ENCODE measurements at regions not wholly inside any gene's neighbourhood (a gene's known extent, or its start where the extent isn't known, plus 50 kb on each side); places are given as distances from the start of the nearest gene placed in this dataset.

GRCh38 chr5:89869346-89869745, 540.2 kb downstream of the CETN3 start:
- Histone ChIP-seq H3K4me3 (replicated peaks in 1 of 3; ENCODE audit: insufficient read depth in 1 of 3, low read depth in 1 of 3, low read length in 3 of 3) (no peak overlapping the region), H3K4me1 (ENCODE audit: control insufficient read depth, extremely low read depth, insufficient read depth, low read length) (no peaks in the 10 kb centered on the region), H3K9me3 (replicated peaks; ENCODE audit: control insufficient read depth, insufficient read depth, low read length) (no peaks in the 10 kb centered on the region), H3K27me3 (ENCODE audit: control insufficient read depth in 2 of 2, insufficient read depth in 2 of 2, low read length in 2 of 2) (no peaks in the 10 kb centered on the region), H3K9me1 (replicated peaks; ENCODE audit: control insufficient read depth, extremely low read depth, insufficient read depth, low read length) (no peaks in the 10 kb centered on the region), H3K79me2 (ENCODE audit: control insufficient read depth, insufficient read depth, low read length) (no peaks in the 10 kb centered on the region), H3K4me2 (ENCODE audit: insufficient read depth, low read length) (no peak overlapping the region), H3K36me3 (ENCODE audit: control insufficient read depth in 2 of 2, extremely low read depth in 1 of 2, insufficient read depth in 2 of 2, low read length in 2 of 2) (no peaks in the 10 kb centered on the region), H3K9ac (replicated peaks; ENCODE audit: extremely low read depth, insufficient read depth, low read length) (no peak overlapping the region), H3K27ac (ENCODE audit: insufficient read depth, low read depth, low read length) (no peak overlapping the region), H4K20me1 (replicated peaks; ENCODE audit: control insufficient read depth, extremely low read depth, insufficient read depth, low read length) (no peaks in the 10 kb centered on the region), H2AFZ (ENCODE audit: low read depth, low read length) (no peak overlapping the region)
- POLR2A ChIA-PET, result no interaction called here
- dilution Hi-C loops (cut with MboI; ENCODE audit: extremely low pct_ligation_motif_present, low sequenced_read_pairs) (no loop called here), intact Hi-C loops (cut with micrococcal nuclease) (no loop called here)
- TF ChIP-seq POLR2A (IDR thresholded peaks at IDR 0.05; ENCODE audit: low read depth, low read length) (no peak), GATA2 (IDR thresholded peaks at IDR 0.05; ENCODE audit: insufficient read depth, insufficient read length, low read depth, low read length) (no peak), MAX (IDR thresholded peaks at IDR 0.05; ENCODE audit: insufficient read depth, insufficient read length) (no peak), FOS (IDR thresholded peaks at IDR 0.05; ENCODE audit: borderline replicate concordance, insufficient read depth, low read length) (no peak), CTCF (IDR thresholded peaks at IDR 0.05; ENCODE audit: extremely low read depth in 1 of 2, insufficient read depth in 1 of 2, low read depth in 1 of 2, low read length in 2 of 2) (no peak), EZH2 (IDR thresholded peaks at IDR 0.05; ENCODE audit: borderline replicate concordance, low read depth, low read length, severe bottlenecking) (no peak), POLR2AphosphoS5 (IDR thresholded peaks at IDR 0.05; ENCODE audit: insufficient read depth, low read depth, low read length) (no peak), MYC (IDR thresholded peaks at IDR 0.05; ENCODE audit: low read depth, low read length) (no peak), JUN (IDR thresholded peaks at IDR 0.05; ENCODE audit: borderline replicate concordance, insufficient read depth, insufficient read length, low read depth) (no peak)
- CTCF ChIA-PET, result interaction anchor here (1.3 to 2.5 kb wide), 3 partner anchors 10 to 147 kb away, joined by 3 to 7 read pairs (median 3); no protein-coding TSS in a partner anchor
- no peak for DNase-seq (ENCODE audit: low read depth, low spot score)
- no peak for FAIRE-seq
- no TSS peak for BruUV-seq (replicated peaks)

Measured in endothelial cell of umbilical vein (primary cell).